Neuronal stem cell (in vitro differentiated cells): ENCODE measurements at regions not wholly inside any gene's neighbourhood (a gene's known extent, or its start where the extent isn't known, plus 50 kb on each side); places are given as distances from the start of the nearest gene placed in this dataset.

ENCODE experiments used
- DNase-seq: peaks from one replicate; pipeline ENCODE4 v3.0.0-alpha.2; 2013; ENCODE audit warnings: low spot score
- H2AFZ ChIP-seq: one replicate; pipeline ENCODE4 v1.6.1; 2013; ENCODE audit warnings: mild to moderate bottlenecking, low read length, inconsistent platforms
- H2AK5ac ChIP-seq: 2 replicates; pipeline ENCODE4 v1.6.1; 2013; ENCODE audit warnings: low read depth, mild to moderate bottlenecking, inconsistent platforms, low read length, moderate library complexity, mixed read lengths
- H2BK120ac ChIP-seq: 2 replicates; pipeline ENCODE4 v1.6.1; 2013; ENCODE audit warnings: low read depth, mild to moderate bottlenecking, inconsistent platforms, low read length, moderate library complexity, mixed read lengths
- H2BK12ac ChIP-seq: one replicate; pipeline ENCODE4 v1.6.1; 2013; ENCODE audit warnings: low read length, inconsistent platforms
- H2BK15ac ChIP-seq: 2 replicates; pipeline ENCODE4 v1.6.1; 2013; ENCODE audit warnings: mild to moderate bottlenecking, low read length, inconsistent platforms, mixed read lengths
- H2BK5ac ChIP-seq: one replicate; pipeline ENCODE4 v1.6.1; 2013; ENCODE audit warnings: inconsistent platforms, mild to moderate bottlenecking, low read length, moderate library complexity
- H3K14ac ChIP-seq: one replicate; pipeline ENCODE4 v1.6.1; 2013; ENCODE audit warnings: low read length, inconsistent platforms
- H3K18ac ChIP-seq: 2 replicates; pipeline ENCODE4 v1.6.1; 2013; ENCODE audit warnings: low read length, inconsistent platforms
- H3K23ac ChIP-seq: 2 replicates; pipeline ENCODE4 v1.6.1; 2013; ENCODE audit warnings: low read depth, mild to moderate bottlenecking, mixed read lengths, low read length, inconsistent platforms; ENCODE audit not compliant: poor library complexity
- H3K27ac ChIP-seq: replicated peaks from 3 replicates; pipeline ENCODE4 v1.5.1; 2013; ENCODE audit warnings: low read length, inconsistent platforms
- H3K27me3 ChIP-seq, 3 experiments: 2 replicates each; pipeline ENCODE4 v1.6.1; 2013; ENCODE audit warnings: low read length in 3 of 3, mild to moderate bottlenecking in 2 of 3, inconsistent platforms in 1 of 3, low read depth in 1 of 3, mixed read lengths in 1 of 3, moderate library complexity in 1 of 3; ENCODE audit not compliant: control insufficient read depth in 3 of 3, insufficient read depth in 3 of 3
- H3K36me3 ChIP-seq, 2 donors: replicated peaks in 1 of 2; 2 replicates each; pipeline ENCODE4 v1.6.1; 2013; ENCODE audit warnings: low read length in 2 of 2; ENCODE audit not compliant: control insufficient read depth in 2 of 2, insufficient read depth in 2 of 2
- H3K4ac ChIP-seq: 2 replicates; pipeline ENCODE4 v1.6.1; 2013; ENCODE audit warnings: inconsistent platforms, mild to moderate bottlenecking, low read length, moderate library complexity
- H3K4me1 ChIP-seq, 2 donors: 1 replicate in 1 of 2; 2 replicates in 1 of 2; pipeline ENCODE4 v1.6.1; 2013; ENCODE audit warnings: low read length in 2 of 2, low read depth in 1 of 2; ENCODE audit not compliant: control insufficient read depth in 2 of 2, insufficient read depth in 1 of 2
- H3K4me2 ChIP-seq: one replicate; pipeline ENCODE4 v1.6.1; 2013; ENCODE audit warnings: mild to moderate bottlenecking, low read length, inconsistent platforms; ENCODE audit not compliant: insufficient read depth, poor library complexity, severe bottlenecking
- H3K4me3 ChIP-seq, 2 donors: 2 replicates each; pipeline ENCODE4 v1.5.1; 2013; ENCODE audit warnings: low read length in 2 of 2, mild to moderate bottlenecking in 2 of 2, inconsistent platforms in 1 of 2, moderate library complexity in 1 of 2
- H3K79me1 ChIP-seq: one replicate; pipeline ENCODE4 v1.6.1; 2013; ENCODE audit warnings: low read depth, mild to moderate bottlenecking, inconsistent platforms, low read length, moderate library complexity
- H3K9ac ChIP-seq: one replicate; pipeline ENCODE4 v1.6.1; 2013; ENCODE audit warnings: mild to moderate bottlenecking, low read depth, low read length, inconsistent platforms; ENCODE audit not compliant: poor library complexity
- H3K9me3 ChIP-seq, 2 donors: replicated peaks in 1 of 2; 2 replicates each; pipeline versions ENCODE3 to v1.6.1; 2013; ENCODE audit warnings: low read length in 2 of 2, mild to moderate bottlenecking in 2 of 2, inconsistent platforms in 1 of 2, low read depth in 1 of 2, mixed read lengths in 1 of 2, moderate library complexity in 1 of 2; ENCODE audit not compliant: control insufficient read depth in 2 of 2, insufficient read depth in 1 of 2
- H4K8ac ChIP-seq: one replicate; pipeline ENCODE4 v1.6.1; 2013; ENCODE audit warnings: low read depth, mild to moderate bottlenecking, inconsistent platforms, low read length, moderate library complexity
- H4K91ac ChIP-seq: one replicate; pipeline ENCODE4 v1.6.1; 2013; ENCODE audit warnings: low read length, low read depth, mild to moderate bottlenecking, inconsistent platforms; ENCODE audit not compliant: poor library complexity
- WGBS, 2 donors: extraction: QIAGEN DNeasy Blood & Tissue Kit; methylation state at CpG; one replicate each; pipeline ENCODE4 v1.1.7; 2013; ENCODE audit warnings: missing lambda C conversion rate in 2 of 2, mixed read lengths in 1 of 2; ENCODE audit not compliant: insufficient read length in 2 of 2, insufficient replicate concordance in 1 of 2; ENCODE audit errors: extremely low coverage in 2 of 2; 5-methylcytosine and 5-hydroxymethylcytosine counted together

GRCh38 chr15:95713324-95713723, 617.2 kb upstream of the NR2F2 start:
- Histone ChIP-seq H3K4me1 (peaks cover 8 to 39% of the 10 kb centered on the region in 2 donors), H4K91ac (no peak overlapping the region), H2AK5ac (no peak overlapping the region), H3K9me3 (peaks cover 0 to 4% of the 10 kb centered on the region in 2 donors), H3K4me3 (no peak overlapping the region), H3K27ac (no peak overlapping the region), H3K36me3 (no peaks in the 10 kb centered on the region), H3K23ac (no peak overlapping the region), H3K79me1 (no peaks in the 10 kb centered on the region), H3K9ac (no peak overlapping the region), H3K14ac (no peak overlapping the region), H4K8ac (no peak overlapping the region), H2AFZ (no peak overlapping the region), H2BK15ac (no peak overlapping the region), H2BK5ac (no peak overlapping the region), H3K18ac (no peak overlapping the region), H3K27me3 (no peaks in the 10 kb centered on the region), H2BK120ac (no peak overlapping the region), H2BK12ac (no peak overlapping the region), H3K4ac (no peak overlapping the region), H3K4me2 (no peak overlapping the region)
- no peak for DNase-seq
- WGBS, 2 donors: no CpG with 5 or more reads among the region's 5 CpGs

- Histone ChIP-seq H3K27ac (no peak overlapping the region), H3K4me3 (no peak overlapping the region), H2BK120ac (no peak overlapping the region), H3K23ac (no peak overlapping the region), H3K18ac (no peak overlapping the region), H3K14ac (no peak overlapping the region), H3K4me2 (no peak overlapping the region), H2BK12ac (no peak overlapping the region), H2AK5ac (no peak overlapping the region), H2BK15ac (no peak overlapping the region), H4K8ac (no peak overlapping the region), H3K9me3 (peaks cover 0 to 4% of the 10 kb centered on the region in 2 donors), H2AFZ (no peak overlapping the region), H2BK5ac (no peak overlapping the region), H3K27me3 (no peaks in the 10 kb centered on the region), H3K36me3 (no peaks in the 10 kb centered on the region), H4K91ac (no peak overlapping the region), H3K79me1 (no peaks in the 10 kb centered on the region), H3K4ac (no peak overlapping the region), H3K9ac (peak overlapping the region; percentile 34), H3K4me1 (peaks cover 8 to 30% of the 10 kb centered on the region in 2 donors)
- DNase-seq: no peak
- WGBS, 2 donors: no CpG with 5 or more reads among the region's 3 CpGs
These were observed 615.2 kb upstream of the NR2F2 start for GRCh38 chr15:95715116-95715903.

GRCh38 chr15:95715906-95716656, 614.4 kb upstream of the NR2F2 start:
- Histone ChIP-seq H3K4ac (no peak overlapping the region), H2AFZ (peak overlapping the region; percentile 51), H3K9ac (no peak overlapping the region), H2BK15ac (no peak overlapping the region), H2BK12ac (no peak overlapping the region), H2BK120ac (no peak overlapping the region), H3K79me1 (no peaks in the 10 kb centered on the region), H4K91ac (no peak overlapping the region), H3K14ac (no peak overlapping the region), H3K36me3 (no peaks in the 10 kb centered on the region), H3K27me3 (no peaks in the 10 kb centered on the region), H3K4me2 (no peak overlapping the region), H3K18ac (no peak overlapping the region), H2BK5ac (no peak overlapping the region), H2AK5ac (no peak overlapping the region), H3K9me3 (no peaks in the 10 kb centered on the region), H3K27ac (no peak overlapping the region), H3K4me1 (peaks cover 8 to 30% of the 10 kb centered on the region in 2 donors), H3K4me3 (no peak overlapping the region), H3K23ac (no peak overlapping the region), H4K8ac (no peak overlapping the region)
- no CpG with 5 or more reads among the region's 6 CpGs for WGBS, 2 donors
- peak; percentile 18 for DNase-seq

- Histone ChIP-seq H3K79me1 (no peaks in the 10 kb centered on the region), H3K4me1 (peaks cover 8 to 30% of the 10 kb centered on the region in 2 donors), H4K8ac (no peak overlapping the region), H3K14ac (no peak overlapping the region), H3K36me3 (no peaks in the 10 kb centered on the region), H2AFZ (peak overlapping the region; percentile 51), H3K23ac (no peak overlapping the region), H3K4me2 (no peak overlapping the region), H2BK120ac (no peak overlapping the region), H2BK12ac (no peak overlapping the region), H3K27ac (no peak overlapping the region), H3K4me3 (no peak overlapping the region), H3K4ac (no peak overlapping the region), H3K9ac (no peak overlapping the region), H2BK5ac (no peak overlapping the region), H3K9me3 (no peaks in the 10 kb centered on the region), H2BK15ac (no peak overlapping the region), H3K27me3 (no peaks in the 10 kb centered on the region), H3K18ac (no peak overlapping the region), H2AK5ac (no peak overlapping the region), H4K91ac (no peak overlapping the region)
- no peak for DNase-seq
These were observed 613.8 kb upstream of the NR2F2 start for GRCh38 chr15:95716708-95717107.
